HG02943 (cell line): ENCODE measurements at regions not wholly inside any gene's neighbourhood (a gene's known extent, or its start where the extent isn't known, plus 50 kb on each side); places are given as distances from the start of the nearest gene placed in this dataset.

Source experiments
- ATAC-seq: cut with Tn5 transposase; IDR thresholded peaks from one replicate; pipeline ENCODE4 v1.9.1; 2021; ENCODE audit warnings: mild to moderate bottlenecking, low read depth, moderate library complexity; ENCODE audit not compliant: unreplicated experiment

- no peak for ATAC-seq
These were observed 91.6 kb upstream of the CAMK1G start for GRCh38 chr1:209491897-209492296.

- ATAC-seq, result no peak
These were observed 90.0 kb upstream of the CAMK1G start for GRCh38 chr1:209493559-209493958.

GRCh38 chr1:209497729-209498128, 85.8 kb upstream of the CAMK1G start:
- no peak for ATAC-seq

GRCh38 chr1:209500993-209501392, 82.5 kb upstream of the CAMK1G start:
- ATAC-seq, result no peak

- no peak for ATAC-seq
These were observed 80.3 kb upstream of the CAMK1G start for GRCh38 chr1:209503196-209503595.

GRCh38 chr1:209504571-209504970, 78.9 kb upstream of the CAMK1G start:
- ATAC-seq, result no peak

- ATAC-seq, result no peak
These were observed 78.5 kb upstream of the CAMK1G start for GRCh38 chr1:209505044-209505443.

GRCh38 chr1:209506101-209506500, 77.4 kb upstream of the CAMK1G start:
- ATAC-seq, result no peak

- no peak for ATAC-seq
These were observed 74.5 kb upstream of the CAMK1G start for GRCh38 chr1:209509039-209509438.

- ATAC-seq, result no peak
These were observed 73.5 kb upstream of the CAMK1G start for GRCh38 chr1:209510063-209510462.

GRCh38 chr1:209511169-209511568, 72.3 kb upstream of the CAMK1G start:
- ATAC-seq, result no peak

GRCh38 chr1:209512821-209513220, 70.7 kb upstream of the CAMK1G start:
- ATAC-seq, result no peak

GRCh38 chr1:209513226-209513625, 70.3 kb upstream of the CAMK1G start:
- no peak for ATAC-seq

- no peak for ATAC-seq
These were observed 66.5 kb upstream of the CAMK1G start for GRCh38 chr1:209516771-209517680.

GRCh38 chr1:209517681-209518050, 65.8 kb upstream of the CAMK1G start:
- ATAC-seq, result no peak

GRCh38 chr1:209519786-209520185, 63.7 kb upstream of the CAMK1G start:
- no peak for ATAC-seq

GRCh38 chr1:209522826-209523225, 60.7 kb upstream of the CAMK1G start:
- no peak for ATAC-seq

GRCh38 chr1:209526137-209526536, 57.4 kb upstream of the CAMK1G start:
- no peak for ATAC-seq

- ATAC-seq, result no peak
These were observed 56.1 kb upstream of the CAMK1G start for GRCh38 chr1:209527372-209527771.

GRCh38 chr1:209527993-209528717, 55.4 kb upstream of the CAMK1G start:
- no peak for ATAC-seq

GRCh38 chr1:209529233-209529632, 54.3 kb upstream of the CAMK1G start:
- ATAC-seq, result no peak

GRCh38 chr1:209531006-209531405, 52.5 kb upstream of the CAMK1G start:
- no peak for ATAC-seq
